ENCODE measurements at regions not wholly inside any gene's neighbourhood (a gene's known extent, or its start where the extent isn't known, plus 50 kb on each side); places are given as distances from the start of the nearest gene placed in this dataset.
A peak's percentile ranks its signal among the peaks of the same experiment; 100 is the strongest.
"Not testable (repeated sequence)": the region's sequence is repeated elsewhere in the genome, so short reads cannot be mapped to it uniquely, and the experiment has no call there.

- DNase-seq (no peak), ATAC-seq (no peak), FAIRE-seq (no peak)
- Histone ChIP-seq H3K4me1 (no peaks in the 10 kb centered on the region), H3K4me3 (no peak overlapping the region), H3K9me3 (no peaks in the 10 kb centered on the region), H3K36me3 (no peaks in the 10 kb centered on the region), H3K27ac (no peak overlapping the region), H3K27me3 (no peaks in the 10 kb centered on the region)
- WGBS, 2 donors: 83 to 84% methylated on average over 1 of the region's 1 CpG
- TF ChIP-seq, protein P1, sequence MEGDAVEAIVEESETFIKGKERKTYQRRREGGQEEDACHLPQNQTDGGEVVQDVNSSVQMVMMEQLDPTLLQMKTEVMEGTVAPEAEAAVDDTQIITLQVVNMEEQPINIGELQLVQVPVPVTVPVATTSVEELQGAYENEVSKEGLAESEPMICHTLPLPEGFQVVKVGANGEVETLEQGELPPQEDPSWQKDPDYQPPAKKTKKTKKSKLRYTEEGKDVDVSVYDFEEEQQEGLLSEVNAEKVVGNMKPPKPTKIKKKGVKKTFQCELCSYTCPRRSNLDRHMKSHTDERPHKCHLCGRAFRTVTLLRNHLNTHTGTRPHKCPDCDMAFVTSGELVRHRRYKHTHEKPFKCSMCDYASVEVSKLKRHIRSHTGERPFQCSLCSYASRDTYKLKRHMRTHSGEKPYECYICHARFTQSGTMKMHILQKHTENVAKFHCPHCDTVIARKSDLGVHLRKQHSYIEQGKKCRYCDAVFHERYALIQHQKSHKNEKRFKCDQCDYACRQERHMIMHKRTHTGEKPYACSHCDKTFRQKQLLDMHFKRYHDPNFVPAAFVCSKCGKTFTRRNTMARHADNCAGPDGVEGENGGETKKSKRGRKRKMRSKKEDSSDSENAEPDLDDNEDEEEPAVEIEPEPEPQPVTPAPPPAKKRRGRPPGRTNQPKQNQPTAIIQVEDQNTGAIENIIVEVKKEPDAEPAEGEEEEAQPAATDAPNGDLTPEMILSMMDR (IDR thresholded peaks at IDR 0.05): no peak
- intact Hi-C loops (cut with DNase I): no loop called here
These were observed 214.9 kb downstream of the SPANXN4 start for GRCh38 chrX:143240658-143241057.

DNA sequence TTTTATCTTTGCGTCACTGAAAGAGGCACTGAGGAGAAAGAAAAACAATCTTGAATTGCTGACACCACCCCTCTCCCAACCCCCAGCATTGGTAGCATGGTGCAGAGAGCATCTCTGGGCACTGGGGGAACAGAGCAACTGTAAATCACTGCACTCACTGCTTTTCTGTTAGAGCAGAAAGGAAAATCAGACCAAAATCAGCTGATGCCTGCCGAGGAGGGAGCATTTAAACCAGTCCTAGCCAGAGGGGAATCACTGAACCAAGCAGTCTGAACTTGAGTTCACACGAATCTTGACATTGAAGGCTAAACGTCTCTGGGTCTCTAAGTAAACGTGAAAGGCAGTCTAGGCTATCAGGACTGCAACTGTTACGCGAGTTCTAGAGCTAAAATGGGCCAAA lies 205.8 kb downstream of the SPANXN4 start:
- H3K9me3 ChIP-seq: no peaks in the 10 kb centered on the region
- no peaks in the 10 kb centered on the region for H3K36me3 ChIP-seq
- no peak for DNase-seq
- intact Hi-C loops (cut with DNase I): no loop called here
- 75 to 81% methylated on average over 7 of the region's 7 CpGs for WGBS, 2 donors
- no peak overlapping the region for H3K4me3 ChIP-seq
- no peaks in the 10 kb centered on the region for H3K4me1 ChIP-seq
- no peak overlapping the region for H3K27ac ChIP-seq
- FAIRE-seq: no peak
- TF ChIP-seq, protein P1 (IDR thresholded peaks at IDR 0.05): no peak
- ATAC-seq: no peak
- H3K27me3 ChIP-seq: no peaks in the 10 kb centered on the region

- H3K27me3 ChIP-seq; H3K36me3 ChIP-seq; H3K27ac ChIP-seq; ATAC-seq; intact Hi-C loops (cut with DNase I); H3K9me3 ChIP-seq; H3K4me1 ChIP-seq; H3K4me3 ChIP-seq; FAIRE-seq: not testable (repeated sequence)
- peak in 2 of 6 donors; percentile 10 to 39 for DNase-seq
- 94 to 98% methylated on average over 19 to 27 of the region's 27 CpGs for WGBS, 2 donors
These were observed 202.9 kb downstream of the SPANXN4 start for GRCh38 chrX:143228600-143228999.

DNA sequence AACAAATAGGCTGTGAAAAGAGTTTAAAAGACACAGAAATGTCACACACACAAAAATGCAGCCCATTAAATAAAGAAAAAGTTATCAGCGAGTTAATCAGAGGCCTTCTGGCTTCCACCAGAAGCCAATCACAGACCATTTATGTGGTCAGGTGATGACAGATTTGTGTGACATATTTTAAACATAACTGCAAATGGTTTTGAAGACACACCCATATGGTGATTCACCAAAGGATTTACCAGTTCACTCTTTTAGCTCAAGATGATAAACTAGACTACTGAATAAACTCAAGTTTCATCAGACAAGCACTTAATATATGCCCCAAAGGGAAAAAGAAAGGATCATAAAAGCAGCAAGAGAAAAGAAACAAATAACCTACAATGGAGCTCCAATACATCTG lies 181.2 kb downstream of the SPANXN4 start:
- Histone ChIP-seq H3K27ac (no peak overlapping the region), H3K4me1 (no peaks in the 10 kb centered on the region), H3K27me3 (no peaks in the 10 kb centered on the region), H3K36me3 (no peaks in the 10 kb centered on the region), H3K9me3 (no peaks in the 10 kb centered on the region), H3K4me3 (no peak overlapping the region)
- DNase-seq (no peak), FAIRE-seq (no peak), ATAC-seq (no peak)
- intact Hi-C loops (cut with DNase I): no loop called here
- TF ChIP-seq, protein P1 (IDR thresholded peaks at IDR 0.05): no peak
- 29 to 66% methylated on average over 1 of the region's 1 CpG for WGBS, 2 donors

GRCh38 chrX:143171703-143172102 lies 146.0 kb downstream of the SPANXN4 start:
- TF ChIP-seq, protein P1 (IDR thresholded peaks at IDR 0.05): no peak
- no peak overlapping the region for H3K27ac ChIP-seq
- H3K9me3 ChIP-seq: no peaks in the 10 kb centered on the region
- FAIRE-seq: peak; percentile 17
- ATAC-seq: no peak
- intact Hi-C loops (cut with DNase I): no loop called here
- DNase-seq: no peak
- WGBS, 2 donors: 71 to 91% methylated on average over 3 of the region's 3 CpGs
- no peak overlapping the region for H3K4me3 ChIP-seq
- H3K36me3 ChIP-seq: no peaks in the 10 kb centered on the region
- peaks cover 0 to 13% (median 0%) of the 10 kb centered on the region in 4 donors for H3K27me3 ChIP-seq
- no peaks in the 10 kb centered on the region for H3K4me1 ChIP-seq

DNA sequence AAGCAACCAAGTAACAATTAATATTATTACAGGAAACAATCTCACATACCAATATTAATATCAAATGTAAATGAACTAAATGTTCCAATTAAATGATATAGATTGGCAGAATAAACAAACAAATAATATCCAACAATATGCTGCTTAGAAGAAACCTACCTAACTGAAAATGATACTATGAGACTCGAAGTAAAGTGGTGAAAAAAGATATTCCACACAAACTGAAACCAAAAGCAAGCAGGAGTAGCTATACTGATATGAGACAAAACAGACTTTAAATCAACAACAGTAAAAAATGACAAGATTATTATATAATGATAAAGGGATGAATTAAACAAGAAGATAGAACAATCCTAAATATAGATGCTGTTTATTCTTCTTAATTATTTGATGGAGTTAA lies 140.1 kb downstream of the SPANXN4 start:
- H3K9me3 ChIP-seq: no peaks in the 10 kb centered on the region
- ATAC-seq (no peak), FAIRE-seq (peak; percentile 89), DNase-seq (no peak)
- intact Hi-C loops (cut with DNase I): no loop called here
- WGBS, 2 donors: 15 to 41% methylated on average over 1 of the region's 1 CpG
- H3K27ac ChIP-seq: no peak overlapping the region
- TF ChIP-seq, protein P1 (IDR thresholded peaks at IDR 0.05): no peak
- no peaks in the 10 kb centered on the region for H3K36me3 ChIP-seq
- H3K4me1 ChIP-seq: no peaks in the 10 kb centered on the region
- H3K27me3 ChIP-seq: no peaks in the 10 kb centered on the region
- no peak overlapping the region for H3K4me3 ChIP-seq

Measured in pancreas (tissue), 10 donors.